Stomach (tissue), 8 donors: ENCODE measurements at regions not wholly inside any gene's neighbourhood (a gene's known extent, or its start where the extent isn't known, plus 50 kb on each side); places are given as distances from the start of the nearest gene placed in this dataset.

Source experiments
- DNase-seq, 2 donors: peaks; one replicate each; pipeline versions ENCODE4 v3.0.0 to v3.0.0-alpha.2; 2013 to 2019
- H3K27ac ChIP-seq, 5 donors: fragments of 200-600 bp in 4 of 5; sonication (generic) in 4 of 5; one replicate each; pipeline ENCODE4 v1.5.1; 2013 to 2019; ENCODE audit warnings: mild to moderate bottlenecking in 1 of 5, moderate library complexity in 1 of 5
- H3K27me3 ChIP-seq, 3 donors: fragments of 200-600 bp; sonication (generic); one replicate each; pipeline ENCODE4 v1.5.1; 2017 to 2019; ENCODE audit warnings: mixed run types in 1 of 3
- H3K36me3 ChIP-seq, 4 donors: fragments of 200-600 bp; sonication (generic); 1 replicate in 3 of 4; 2 replicates in 1 of 4; pipeline ENCODE4 v1.5.1; 2016 to 2019
- H3K4me1 ChIP-seq, 4 donors: fragments of 200-600 bp; sonication (generic); one replicate each; pipeline ENCODE4 v1.5.1; 2016 to 2019
- H3K4me3 ChIP-seq, 4 donors: fragments of 200-600 bp; sonication (generic) in 3 of 4; one replicate each; pipeline ENCODE4 v1.5.1; 2016 to 2019; ENCODE audit warnings: mild to moderate bottlenecking in 1 of 4
- H3K9me3 ChIP-seq, 4 donors: fragments of 200-600 bp; sonication (generic); one replicate each; pipeline ENCODE4 v1.5.1; 2016 to 2019
- EP300 ChIP-seq: sonication (generic); formaldehyde crosslinking; IDR thresholded peaks from one replicate; pipeline ENCODE4 v1.6.1; 2017; ENCODE audit warnings: antibody characterized with exemption
- POLR2A ChIP-seq, 4 donors: fragments of 450-650 bp; IDR thresholded peaks; one replicate each; pipeline ENCODE4 v1.6.1; 2016; ENCODE audit warnings: antibody characterized with exemption in 4 of 4, control low read depth in 2 of 4, mild to moderate bottlenecking in 1 of 4, moderate library complexity in 1 of 4
- POLR2AphosphoS5 ChIP-seq, 3 donors: sonication (generic); formaldehyde crosslinking; IDR thresholded peaks; one replicate each; pipeline ENCODE4 v1.6.1; 2016; ENCODE audit warnings: antibody characterized with exemption in 3 of 3
- WGBS, 5 donors: extraction: QIAGEN DNeasy Blood & Tissue Kit in 3 of 5; methylation state at CpG; one replicate each; pipeline versions ENCODE4 v1.1.5 to v1.1.7; 2013 to 2018; 5-methylcytosine and 5-hydroxymethylcytosine counted together
- intact Hi-C: fragments of 100-400 bp; cut with DNase I; formaldehyde crosslinking; loops from one replicate; pipeline ENCODE4 v1.15.1; 2023; ENCODE audit warnings: low total_unique reads
- TF ChIP-seq, protein P1 (sequence below), 7 experiments: fragments of 450-650 bp in 4 of 7; fragments of 200-600 bp in 3 of 7; sonication (generic) in 3 of 7; IDR thresholded peaks; one replicate each; pipeline ENCODE4 v1.5.1; 2016 to 2019; ENCODE audit warnings: antibody characterized with exemption in 7 of 7, control low read depth in 2 of 7, mild to moderate bottlenecking in 1 of 7
- donor health status: healthy with polysubstance abuse.
- donor health status: Bipolar disorder and iron deficiency.
- donor health status: healthy.

DNA sequence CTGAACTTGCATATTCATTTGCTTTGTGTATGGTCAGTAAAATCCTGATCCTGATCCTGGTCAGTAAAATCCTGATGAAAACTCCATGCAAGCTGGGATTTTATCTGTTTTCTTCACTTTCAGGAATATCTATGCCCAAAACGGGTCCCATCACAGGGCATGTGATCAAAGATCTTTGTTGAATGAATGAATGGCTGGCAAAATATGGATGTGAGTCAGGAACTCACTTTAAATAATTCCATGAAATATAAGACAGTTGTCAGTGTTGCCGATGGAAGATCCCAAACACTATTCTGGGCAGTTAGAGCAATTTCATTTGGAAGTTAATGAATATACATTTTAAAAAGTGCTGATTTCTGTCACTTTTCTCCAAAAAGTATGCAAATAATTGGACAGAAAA, 598.4 kb downstream of the GBA3 start:
- WGBS, 5 donors, result 79 to 86% (median 83%) methylated on average over 2 of the region's 2 CpGs
- H3K4me1 ChIP-seq, result no peaks in the 10 kb centered on the region
- TF ChIP-seq POLR2A (IDR thresholded peaks at IDR 0.05) (no peak), POLR2AphosphoS5 (IDR thresholded peaks at IDR 0.05) (no peak), EP300 (no peak)
- TF ChIP-seq, protein P1, sequence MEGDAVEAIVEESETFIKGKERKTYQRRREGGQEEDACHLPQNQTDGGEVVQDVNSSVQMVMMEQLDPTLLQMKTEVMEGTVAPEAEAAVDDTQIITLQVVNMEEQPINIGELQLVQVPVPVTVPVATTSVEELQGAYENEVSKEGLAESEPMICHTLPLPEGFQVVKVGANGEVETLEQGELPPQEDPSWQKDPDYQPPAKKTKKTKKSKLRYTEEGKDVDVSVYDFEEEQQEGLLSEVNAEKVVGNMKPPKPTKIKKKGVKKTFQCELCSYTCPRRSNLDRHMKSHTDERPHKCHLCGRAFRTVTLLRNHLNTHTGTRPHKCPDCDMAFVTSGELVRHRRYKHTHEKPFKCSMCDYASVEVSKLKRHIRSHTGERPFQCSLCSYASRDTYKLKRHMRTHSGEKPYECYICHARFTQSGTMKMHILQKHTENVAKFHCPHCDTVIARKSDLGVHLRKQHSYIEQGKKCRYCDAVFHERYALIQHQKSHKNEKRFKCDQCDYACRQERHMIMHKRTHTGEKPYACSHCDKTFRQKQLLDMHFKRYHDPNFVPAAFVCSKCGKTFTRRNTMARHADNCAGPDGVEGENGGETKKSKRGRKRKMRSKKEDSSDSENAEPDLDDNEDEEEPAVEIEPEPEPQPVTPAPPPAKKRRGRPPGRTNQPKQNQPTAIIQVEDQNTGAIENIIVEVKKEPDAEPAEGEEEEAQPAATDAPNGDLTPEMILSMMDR (IDR thresholded peaks at IDR 0.05), result no peak
- no peak for DNase-seq
- no peak overlapping the region for H3K27ac ChIP-seq
- no peak overlapping the region for H3K4me3 ChIP-seq
- intact Hi-C loops, result no loop called here
- H3K9me3 ChIP-seq, result no peaks in the 10 kb centered on the region
- no peaks in the 10 kb centered on the region for H3K27me3 ChIP-seq
- no peaks in the 10 kb centered on the region for H3K36me3 ChIP-seq

DNA sequence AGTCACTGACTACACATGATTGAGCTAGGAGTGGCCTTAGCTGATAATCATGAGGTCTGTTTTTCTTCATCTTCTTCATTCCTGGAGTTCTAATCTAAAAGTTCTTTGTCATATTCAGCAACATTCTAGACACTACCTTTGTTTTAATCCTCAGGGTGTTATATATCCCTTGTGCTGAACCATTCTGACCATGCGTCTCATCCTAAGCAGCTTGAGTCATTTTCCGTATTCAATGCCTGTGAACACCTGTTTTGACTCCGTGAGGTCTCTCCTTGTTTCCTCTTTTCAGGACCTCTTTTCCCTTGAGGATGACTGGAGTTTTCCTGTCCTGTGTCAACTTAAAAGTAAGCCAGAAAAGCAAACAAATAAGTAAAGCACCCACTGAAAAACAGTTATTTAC, 597.9 kb downstream of the GBA3 start:
- intact Hi-C loops, result no loop called here
- H3K4me1 ChIP-seq, result no peaks in the 10 kb centered on the region
- H3K9me3 ChIP-seq, result no peaks in the 10 kb centered on the region
- TF ChIP-seq POLR2AphosphoS5 (IDR thresholded peaks at IDR 0.05) (no peak), EP300 (no peak), POLR2A (IDR thresholded peaks at IDR 0.05) (no peak)
- TF ChIP-seq, protein P1 (IDR thresholded peaks at IDR 0.05), result no peak
- H3K36me3 ChIP-seq, result no peaks in the 10 kb centered on the region
- 74 to 89% (median 79%) methylated on average over 3 of the region's 3 CpGs for WGBS, 5 donors
- no peaks in the 10 kb centered on the region for H3K27me3 ChIP-seq
- no peak for DNase-seq
- no peak overlapping the region for H3K4me3 ChIP-seq
- no peak overlapping the region for H3K27ac ChIP-seq

DNA sequence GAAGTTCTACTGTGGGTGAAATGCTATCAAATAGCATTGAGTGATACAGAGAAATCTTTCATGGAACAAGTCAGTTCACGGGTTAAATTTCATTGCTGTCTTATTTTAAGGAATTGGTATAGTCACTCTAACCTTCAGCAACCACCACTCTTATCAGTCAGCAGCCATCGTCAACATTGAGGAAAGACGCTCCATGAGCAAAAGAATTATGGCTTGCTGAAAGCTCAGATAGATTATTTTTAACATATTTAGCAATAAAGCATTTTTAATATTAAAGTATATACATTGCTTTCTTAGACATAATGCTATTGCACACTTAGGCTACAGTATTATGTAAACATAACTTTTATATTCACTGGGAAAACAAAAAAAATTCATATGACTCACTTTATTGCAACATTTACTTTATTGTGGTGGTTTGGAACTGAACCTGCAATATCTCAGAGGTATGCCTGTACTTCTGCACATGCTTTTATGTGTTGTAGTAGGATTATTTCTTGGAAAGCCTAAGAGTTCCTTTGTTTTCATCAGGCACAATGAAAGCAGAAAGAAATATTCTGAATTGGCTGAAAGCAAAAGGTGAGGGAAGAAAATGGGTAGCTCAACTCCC, 586.7 kb downstream of the GBA3 start:
- H3K4me3 ChIP-seq, result no peak overlapping the region
- intact Hi-C loops, result no loop called here
- no peaks in the 10 kb centered on the region for H3K9me3 ChIP-seq
- H3K4me1 ChIP-seq, result no peaks in the 10 kb centered on the region
- DNase-seq, result no peak
- no peaks in the 10 kb centered on the region for H3K27me3 ChIP-seq
- no peaks in the 10 kb centered on the region for H3K36me3 ChIP-seq
- H3K27ac ChIP-seq, result no peak overlapping the region
- WGBS, 5 donors, result 45 to 58% (median 51%) methylated on average over 3 of the region's 3 CpGs
- TF ChIP-seq POLR2AphosphoS5 (IDR thresholded peaks at IDR 0.05), result no peak
- TF ChIP-seq EP300, result no peak
- TF ChIP-seq POLR2A (IDR thresholded peaks at IDR 0.05), result no peak
- TF ChIP-seq, protein P1 (IDR thresholded peaks at IDR 0.05), result no peak

DNA sequence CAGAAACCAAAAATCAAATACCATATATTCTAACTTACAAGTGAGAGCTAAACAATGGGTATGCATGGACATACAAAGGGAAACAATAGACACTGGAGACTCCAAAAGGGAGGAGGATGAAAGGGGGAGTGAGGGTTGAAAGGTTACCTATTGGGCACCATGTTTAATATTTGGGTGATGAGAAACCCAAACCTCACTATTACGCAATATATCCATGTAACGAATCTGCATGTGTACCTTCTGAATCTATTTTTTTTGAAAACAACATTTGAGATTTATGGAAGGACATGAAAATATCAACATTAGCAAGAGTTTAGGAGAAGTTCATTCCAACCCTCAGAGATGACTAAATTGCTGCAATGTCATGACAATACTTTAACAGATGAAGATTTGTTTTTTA, 586.1 kb downstream of the GBA3 start:
- intact Hi-C loops, result no loop called here
- WGBS, 5 donors, result 83 to 94% (median 89%) methylated on average over 2 of the region's 2 CpGs

More for the DNA sequence above, 586.1 kb downstream of the GBA3 start:
- no peak for DNase-seq
- H3K27ac ChIP-seq, result no peak overlapping the region
- TF ChIP-seq EP300 (no peak), POLR2A (IDR thresholded peaks at IDR 0.05) (no peak), POLR2AphosphoS5 (IDR thresholded peaks at IDR 0.05) (no peak)
- TF ChIP-seq, protein P1 (IDR thresholded peaks at IDR 0.05), result no peak
- no peaks in the 10 kb centered on the region for H3K36me3 ChIP-seq
- no peaks in the 10 kb centered on the region for H3K27me3 ChIP-seq
- no peaks in the 10 kb centered on the region for H3K4me1 ChIP-seq
- no peaks in the 10 kb centered on the region for H3K9me3 ChIP-seq
- H3K4me3 ChIP-seq, result no peak overlapping the region
